Pancreas (tissue), 10 donors: ENCODE measurements at regions not wholly inside any gene's neighbourhood (a gene's known extent, or its start where the extent isn't known, plus 50 kb on each side); places are given as distances from the start of the nearest gene placed in this dataset.

Experiments
- ATAC-seq, 4 donors: fragments of 200-7000 bp; cut with Tn5 transposase; one replicate each; pipeline versions ENCODE4 v1.8.0 to v1.9.1; 2020; ENCODE audit warnings: mild to moderate bottlenecking in 4 of 4, moderate library complexity in 4 of 4
- DNase-seq, 6 donors: peaks; one replicate each; pipeline ENCODE4 v3.0.0-alpha.2; 2020
- FAIRE-seq: peaks from 2 replicates; lab custom pipeline; 2012; peaks lifted over from hg19 to GRCh38; lab: Jason Lieb, UNC
- H3K27ac ChIP-seq, 4 donors: fragments of 200-600 bp; sonication (generic); 1 replicate in 3 of 4; 2 replicates in 1 of 4; pipeline versions ENCODE4 v1.5.0 to v1.8.0; 2020
- H3K27me3 ChIP-seq, 4 donors: fragments of 200-600 bp; one replicate each; pipeline ENCODE4 v1.8.0; 2021
- H3K36me3 ChIP-seq, 3 donors: fragments of 200-600 bp; sonication (generic) in 1 of 3; one replicate each; pipeline versions ENCODE4 v1.5.0 to v1.8.0; 2020 to 2021
- H3K4me1 ChIP-seq, 3 donors: fragments of 200-600 bp; one replicate each; pipeline ENCODE4 v1.8.0; 2021
- H3K4me3 ChIP-seq, 4 donors: fragments of 200-600 bp; sonication (generic) in 2 of 4; one replicate each; pipeline versions ENCODE4 v1.5.0 to v1.8.0; 2020 to 2021
- H3K9me3 ChIP-seq, 4 donors: fragments of 200-600 bp; one replicate each; pipeline ENCODE4 v1.8.0; 2021
- CTCF ChIP-seq, 4 donors: fragments of 200-600 bp; sonication (generic) in 3 of 4; IDR thresholded peaks; one replicate each; pipeline versions ENCODE4 v1.5.0 to v1.8.0; 2021; ENCODE audit warnings: antibody characterized with exemption in 4 of 4
- WGBS, 2 donors: extraction: QIAGEN DNeasy Blood & Tissue Kit; methylation state at CpG; one replicate each; pipeline ENCODE4 v1.1.7; 2013; 5-methylcytosine and 5-hydroxymethylcytosine counted together
- intact Hi-C, 3 donors: fragments of 100-400 bp; cut with DNase I; formaldehyde crosslinking; loops; one replicate each; pipeline versions ENCODE4 v1.11.1 to v1.14.2; 2022
- donor health status: healthy with polysubstance abuse.
- donor health status: DM: no; HTN: no; CAD: no; lungs with moderate emphysema.
- donor health status: DM: no; HTN: no; CAD: no.
- donor health status: control.
- donor health status: control.
- donor health status: Bipolar disorder and iron deficiency.
- donor health status: DM: yes; HTN: yes; CAD: no.
- donor health status: DM: no; HTN: no; CAD: no.
- donor health status: DM: no; HTN: no; CAD: no.
- donor health status: DM: yes; HTN: yes; CAD: no.

- H3K27ac ChIP-seq = no peak overlapping the region
- H3K9me3 ChIP-seq = peaks cover 0 to 4% (median 0%) of the 10 kb centered on the region in 4 donors
- no peaks in the 10 kb centered on the region for H3K36me3 ChIP-seq
- ATAC-seq (no peak), FAIRE-seq (no peak), DNase-seq (no peak)
- H3K27me3 ChIP-seq = no peaks in the 10 kb centered on the region
- H3K4me3 ChIP-seq = no peak overlapping the region
- TF ChIP-seq CTCF (IDR thresholded peaks at IDR 0.05) = no peak
- no peaks in the 10 kb centered on the region for H3K4me1 ChIP-seq
- WGBS, 2 donors = 55 to 58% methylated on average over 4 of the region's 4 CpGs
- intact Hi-C loops = no loop called here
These were observed 446.8 kb downstream of the AEBP2 start for GRCh38 chr12:19886065-19886464.

DNA sequence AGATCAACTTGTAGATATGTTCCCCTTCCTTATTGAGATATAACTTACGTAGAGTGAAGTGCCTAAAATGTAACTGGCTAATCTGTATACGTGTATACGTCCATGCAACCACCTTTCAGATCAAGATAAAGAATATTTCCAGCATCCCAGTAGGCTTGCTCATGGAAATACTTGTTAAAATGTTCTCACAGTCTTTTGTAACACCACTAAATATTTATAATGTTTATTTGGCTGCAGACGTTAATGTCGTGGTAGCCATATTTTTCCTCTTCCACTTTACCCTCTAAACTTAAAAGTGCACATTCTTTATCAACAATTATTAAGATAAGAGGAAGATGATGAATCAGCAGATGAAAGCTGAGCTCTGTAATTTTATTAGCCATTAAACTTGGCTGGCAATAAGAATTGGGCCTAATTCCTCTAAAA is 447.4 kb downstream of the AEBP2 start:
- Histone ChIP-seq H3K9me3 (peaks cover 0 to 4% (median 0%) of the 10 kb centered on the region in 4 donors), H3K4me1 (no peaks in the 10 kb centered on the region), H3K4me3 (no peak overlapping the region), H3K27ac (no peak overlapping the region), H3K27me3 (no peaks in the 10 kb centered on the region), H3K36me3 (no peaks in the 10 kb centered on the region)
- 71 to 78% methylated on average over 5 of the region's 5 CpGs for WGBS, 2 donors
- TF ChIP-seq CTCF (IDR thresholded peaks at IDR 0.05) = no peak
- FAIRE-seq (no peak), ATAC-seq (no peak), DNase-seq (no peak)
- intact Hi-C loops = no loop called here

DNA sequence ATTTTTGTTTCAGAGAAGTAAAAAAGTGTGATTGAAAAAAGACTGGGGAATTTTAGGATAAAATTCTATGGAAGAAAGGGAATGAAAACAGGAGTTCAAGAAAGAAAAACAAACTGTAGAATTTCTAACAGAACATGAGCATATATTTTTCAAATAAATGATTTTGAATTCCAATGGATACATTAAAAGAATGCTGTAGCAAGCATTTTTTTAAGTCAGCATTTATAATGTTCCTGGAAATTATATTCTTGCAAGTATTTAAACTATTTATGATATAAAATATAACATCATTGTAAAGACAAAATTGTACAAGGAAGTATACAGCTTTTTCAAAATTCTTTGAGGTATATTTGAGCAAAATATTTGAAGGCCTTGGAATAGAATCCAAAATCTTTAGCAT is 450.7 kb downstream of the AEBP2 start:
- intact Hi-C loops = no loop called here

GRCh38 chr12:19891936-19892591 is 452.8 kb downstream of the AEBP2 start:
- H3K4me3 ChIP-seq = no peak overlapping the region
- DNase-seq = no peak
- no peaks in the 10 kb centered on the region for H3K36me3 ChIP-seq
- H3K27ac ChIP-seq = no peak overlapping the region
- 79 to 85% methylated on average over 4 of the region's 4 CpGs for WGBS, 2 donors
- FAIRE-seq = no peak
- intact Hi-C loops = no loop called here
- TF ChIP-seq CTCF (IDR thresholded peaks at IDR 0.05) = no peak
- H3K4me1 ChIP-seq = no peaks in the 10 kb centered on the region
- no peaks in the 10 kb centered on the region for H3K27me3 ChIP-seq
- no peak for ATAC-seq
- peaks cover 0 to 4% (median 0%) of the 10 kb centered on the region in 4 donors for H3K9me3 ChIP-seq

More for the DNA sequence above, 450.7 kb downstream of the AEBP2 start:
- H3K4me1 ChIP-seq = no peaks in the 10 kb centered on the region
- ATAC-seq (no peak), DNase-seq (no peak), FAIRE-seq (no peak)
- H3K36me3 ChIP-seq = no peaks in the 10 kb centered on the region
- H3K9me3 ChIP-seq = peaks cover 0 to 4% (median 0%) of the 10 kb centered on the region in 4 donors
- no peak overlapping the region for H3K4me3 ChIP-seq
- no peak overlapping the region for H3K27ac ChIP-seq
- no peaks in the 10 kb centered on the region for H3K27me3 ChIP-seq
- TF ChIP-seq CTCF (IDR thresholded peaks at IDR 0.05) = no peak

GRCh38 chr12:19893514-19893913 is 454.2 kb downstream of the AEBP2 start:
- DNase-seq (no peak), FAIRE-seq (no peak), ATAC-seq (peak in 2 of 4 donors; percentile 33 to 64)
- H3K27ac ChIP-seq = no peak overlapping the region
- peaks cover 0 to 2% (median 0%) of the 10 kb centered on the region in 3 donors for H3K4me1 ChIP-seq
- intact Hi-C loops = no loop called here
- no peak overlapping the region for H3K4me3 ChIP-seq
- H3K9me3 ChIP-seq = peaks cover 0 to 4% (median 0%) of the 10 kb centered on the region in 4 donors
- TF ChIP-seq CTCF (IDR thresholded peaks at IDR 0.05) = no peak
- WGBS, 2 donors = 82 to 94% methylated on average over 1 of the region's 1 CpG
- H3K36me3 ChIP-seq = no peaks in the 10 kb centered on the region
- no peaks in the 10 kb centered on the region for H3K27me3 ChIP-seq
